HL-60/S4 (cell line): ENCODE measurements at regions not wholly inside any gene's neighbourhood (a gene's known extent, or its start where the extent isn't known, plus 50 kb on each side); places are given as distances from the start of the nearest gene placed in this dataset.

Source experiments
- in situ Hi-C: fragments of 300-500 bp; cut with MboI; formaldehyde crosslinking; loops from 2 replicates; pipeline ENCODE4 v1.14.3; 2022; ENCODE audit warnings: low sequenced_read_pairs

- in situ Hi-C loops: no loop called here
These were observed 129.2 kb upstream of the USP15 start for GRCh38 chr12:62130834-62131552.

- in situ Hi-C loops: no loop called here
These were observed 126.8 kb upstream of the USP15 start for GRCh38 chr12:62133440-62133839.

- in situ Hi-C loops: no loop called here
These were observed 124.5 kb upstream of the USP15 start for GRCh38 chr12:62135553-62136200.

- in situ Hi-C loops: no loop called here
These were observed 123.7 kb upstream of the USP15 start for GRCh38 chr12:62136496-62136895.

DNA sequence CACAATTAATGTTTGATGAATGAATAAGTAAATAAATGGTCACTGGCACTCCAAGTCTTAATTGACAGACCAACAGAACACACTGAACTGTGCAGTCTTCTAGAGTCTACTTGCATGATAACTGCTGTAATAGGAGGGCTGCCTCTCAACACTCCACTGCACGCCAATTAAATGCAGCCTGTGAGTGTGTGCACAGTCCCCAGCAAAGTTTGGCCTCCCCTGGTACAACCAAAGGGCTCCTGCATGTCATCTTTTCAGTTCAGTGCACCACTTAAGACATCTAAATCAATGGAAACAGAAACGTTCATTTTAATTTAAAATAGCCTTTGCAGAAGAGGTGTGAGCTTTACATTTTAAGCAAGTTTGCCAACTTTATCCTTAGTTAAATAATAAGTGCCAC is 121.7 kb upstream of the USP15 start:
- in situ Hi-C loops: no loop called here

DNA sequence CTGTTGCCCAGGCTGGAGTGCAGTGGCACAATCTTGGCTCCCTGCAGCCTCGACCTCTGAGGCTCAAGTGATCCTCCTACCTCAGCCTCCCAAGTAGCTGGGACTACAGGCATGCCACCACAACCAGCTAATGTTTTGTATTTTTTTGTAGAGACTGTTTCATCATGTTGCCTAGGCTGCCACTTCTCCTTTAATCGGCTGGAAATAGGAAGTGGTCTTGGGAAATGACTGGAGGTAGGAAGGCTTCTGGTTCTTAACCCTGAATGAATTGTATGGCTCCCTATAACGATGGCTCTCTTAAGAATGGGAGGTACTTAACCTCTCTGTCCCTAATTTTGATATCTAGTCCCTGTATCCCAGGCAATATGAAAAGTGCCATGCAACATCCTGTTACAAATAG is 113.9 kb upstream of the USP15 start:
- in situ Hi-C loops: no loop called here

GRCh38 chr12:62158013-62158412 is 102.2 kb upstream of the USP15 start:
- in situ Hi-C loops: no loop called here

DNA sequence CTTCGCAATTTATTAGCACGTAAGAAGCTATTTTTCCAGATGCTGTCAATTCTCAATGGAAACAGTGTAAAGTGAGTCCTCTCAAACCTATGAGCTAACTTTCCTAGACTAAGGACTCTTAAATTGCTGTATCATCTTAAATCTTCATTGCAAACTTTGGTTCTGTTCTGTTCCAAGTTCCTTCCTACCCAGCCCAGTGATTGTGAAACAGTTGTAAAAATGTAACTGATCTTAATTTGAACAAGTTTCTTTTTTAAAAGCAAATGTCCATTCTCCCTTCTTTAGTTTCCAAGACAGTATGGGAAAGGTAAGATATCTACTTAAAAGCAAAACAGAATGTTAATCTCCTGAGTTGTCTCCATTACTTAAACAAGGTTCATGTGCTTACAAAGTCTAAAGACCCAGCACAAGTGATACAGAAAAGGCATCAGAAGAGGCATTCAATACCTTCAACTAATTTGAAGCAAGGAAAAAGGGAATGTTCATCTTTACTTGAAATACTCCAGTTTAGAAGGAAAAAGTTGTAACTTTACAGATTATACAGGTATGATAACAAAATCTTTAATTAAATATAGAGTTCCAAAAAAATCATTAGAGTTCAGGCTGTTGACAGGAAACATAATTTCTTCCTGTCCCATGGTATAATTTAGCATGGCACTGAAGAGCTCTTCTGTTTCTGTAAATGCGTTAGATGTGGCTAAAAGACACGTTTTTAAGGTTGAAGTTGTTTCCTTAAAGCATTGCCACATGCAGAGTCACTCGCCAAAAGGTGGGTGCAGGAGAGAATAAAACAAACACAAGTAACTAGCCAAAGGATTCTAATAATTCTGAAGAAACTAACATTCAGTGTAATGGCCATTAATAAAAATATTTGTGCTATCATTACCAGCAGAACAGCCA is 101.5 kb upstream of the USP15 start:
- in situ Hi-C loops: no loop called here

DNA sequence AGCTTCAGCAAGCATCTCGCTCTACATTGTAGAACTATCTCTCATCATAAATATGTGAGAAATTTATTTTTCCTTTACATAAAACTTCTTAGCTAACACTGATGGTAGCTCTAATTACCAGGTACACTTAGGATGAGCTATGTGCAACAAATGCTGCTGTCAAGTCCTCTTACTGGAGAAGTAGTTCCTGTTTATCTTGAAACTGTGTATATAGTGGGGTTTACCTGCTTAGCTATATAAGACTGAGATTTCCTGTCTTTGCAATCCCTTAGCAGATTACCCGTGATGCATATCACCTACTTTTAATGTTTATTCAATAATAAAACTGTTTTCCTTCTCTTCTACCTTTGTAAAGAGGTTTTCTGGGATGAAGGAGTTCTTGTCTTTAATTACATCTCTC is 98.0 kb upstream of the USP15 start:
- in situ Hi-C loops: no loop called here

DNA sequence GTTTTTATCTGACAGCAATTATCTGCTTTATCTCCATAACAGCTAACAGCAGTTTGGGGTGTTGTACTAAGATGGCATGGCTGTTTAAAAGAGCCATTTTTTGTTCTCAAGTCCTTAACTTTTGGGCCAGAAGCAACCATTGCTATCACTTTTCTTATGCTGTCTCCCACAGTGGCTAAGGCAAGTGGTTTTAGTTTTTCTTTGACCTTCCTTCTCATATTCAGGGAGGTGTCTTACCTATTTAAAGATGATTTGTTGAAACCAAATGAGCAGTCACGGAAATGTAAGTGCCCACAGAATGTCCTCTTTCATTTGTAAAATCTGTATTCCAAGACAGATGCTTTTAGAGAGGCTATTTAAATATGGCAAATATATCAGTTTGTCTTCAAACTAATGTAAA is 96.8 kb upstream of the USP15 start:
- in situ Hi-C loops: no loop called here

- in situ Hi-C loops: no loop called here
These were observed 96.2 kb upstream of the USP15 start for GRCh38 chr12:62164036-62164435.

DNA sequence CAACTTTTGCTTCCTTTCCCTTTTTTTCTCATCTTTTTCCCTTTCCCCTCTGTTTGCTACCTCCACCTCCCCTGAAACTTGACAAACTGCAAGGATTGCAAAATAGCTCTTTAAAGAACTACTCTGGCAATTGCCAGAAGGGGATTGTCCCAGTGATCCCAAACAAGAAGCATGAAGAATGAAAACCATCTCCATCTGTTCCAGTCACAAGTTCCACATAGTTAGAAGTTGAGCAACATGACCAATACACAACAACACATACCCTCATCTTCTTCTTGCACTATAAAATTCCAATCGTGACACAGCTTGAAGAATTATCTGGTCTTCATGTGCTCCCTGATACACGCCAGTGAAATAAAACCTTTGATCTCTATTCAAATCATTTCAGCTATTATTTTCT is 93.7 kb upstream of the USP15 start:
- in situ Hi-C loops: no loop called here

GRCh38 chr12:62168411-62168810 is 91.8 kb upstream of the USP15 start:
- in situ Hi-C loops: no loop called here

GRCh38 chr12:62170241-62170640 is 90.0 kb upstream of the USP15 start:
- in situ Hi-C loops: no loop called here

DNA sequence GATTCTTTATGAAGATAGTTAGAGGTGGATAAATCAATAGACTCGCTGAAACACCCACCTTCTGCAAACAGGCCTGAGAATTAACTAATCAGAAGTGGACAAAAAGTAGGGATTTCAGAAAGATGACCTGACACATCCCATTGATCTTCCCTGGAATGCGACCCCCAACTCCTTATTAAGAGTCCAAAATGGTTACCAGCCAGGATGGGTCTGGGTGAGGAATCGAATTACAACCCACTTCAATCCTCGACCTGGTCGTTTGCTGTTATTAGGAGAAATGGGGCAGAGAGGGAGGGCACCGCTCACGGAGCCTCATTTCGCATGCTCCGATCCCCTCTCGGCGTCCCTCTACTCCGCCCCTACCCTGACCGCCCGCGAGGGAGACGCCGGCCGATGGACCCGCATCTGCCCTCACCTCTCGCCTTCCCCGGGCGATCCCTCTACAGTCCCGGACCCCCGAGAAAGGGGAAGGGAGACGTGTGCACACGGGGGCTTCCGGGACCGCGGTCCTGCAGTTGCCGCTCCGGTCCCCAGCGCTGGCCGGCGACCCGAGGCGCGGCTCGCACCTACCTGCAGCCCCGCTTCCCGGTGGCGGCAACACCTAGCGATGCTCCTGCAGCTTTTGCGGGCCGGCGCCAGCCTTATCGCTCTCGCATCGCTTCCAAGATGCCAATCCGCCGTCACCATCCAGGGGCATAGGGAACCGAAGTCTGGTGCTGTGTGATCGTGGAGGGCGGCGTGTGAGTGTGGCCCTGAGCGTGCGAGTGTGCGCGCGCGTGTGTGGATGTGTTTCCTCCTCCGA is 69.3 kb upstream of the USP15 start:
- in situ Hi-C loops: no loop called here

- in situ Hi-C loops: no loop called here
These were observed 68.6 kb upstream of the USP15 start for GRCh38 chr12:62191491-62192179.

- in situ Hi-C loops: no loop called here
These were observed 67.9 kb upstream of the USP15 start for GRCh38 chr12:62192180-62192902.

- in situ Hi-C loops: no loop called here
These were observed 67.3 kb upstream of the USP15 start for GRCh38 chr12:62192903-62193250.

- in situ Hi-C loops: no loop called here
These were observed 66.2 kb upstream of the USP15 start for GRCh38 chr12:62194031-62194430.

- in situ Hi-C loops: no loop called here
These were observed 65.6 kb upstream of the USP15 start for GRCh38 chr12:62194616-62195015.
